H9 (cell line): ENCODE measurements at regions not wholly inside any gene's neighbourhood (a gene's known extent, or its start where the extent isn't known, plus 50 kb on each side); places are given as distances from the start of the nearest gene placed in this dataset.

Experiments
- DNase-seq: peaks from one replicate; pipeline ENCODE4 v3.0.0-alpha.2; 2017
- H2AFZ ChIP-seq: one replicate; pipeline ENCODE4 v1.6.1; 2013; ENCODE audit warnings: mild to moderate bottlenecking, low read length, control low read depth, moderate library complexity
- H2AK5ac ChIP-seq: 2 replicates; pipeline ENCODE4 v1.6.1; 2013; ENCODE audit warnings: low read length, control low read depth, mixed read lengths; ENCODE audit not compliant: insufficient read length
- H2BK120ac ChIP-seq: one replicate; pipeline ENCODE4 v1.6.1; 2013; ENCODE audit warnings: low read depth, mild to moderate bottlenecking, low read length, control low read depth, inconsistent platforms; ENCODE audit not compliant: poor library complexity, severe bottlenecking
- H2BK12ac ChIP-seq: 2 replicates; pipeline ENCODE4 v1.6.1; 2013; ENCODE audit warnings: low read length, control low read depth, mixed read lengths, low read depth; ENCODE audit not compliant: insufficient read length
- H2BK15ac ChIP-seq: 2 replicates; pipeline ENCODE4 v1.6.1; 2013; ENCODE audit warnings: low read depth, low read length, control low read depth
- H2BK20ac ChIP-seq: one replicate; pipeline ENCODE4 v1.6.1; 2013; ENCODE audit warnings: low read depth, mild to moderate bottlenecking, low read length, control low read depth, inconsistent platforms; ENCODE audit not compliant: poor library complexity, severe bottlenecking
- H2BK5ac ChIP-seq: 2 replicates; pipeline ENCODE4 v1.6.1; 2013; ENCODE audit warnings: low read length, control low read depth, mixed read lengths; ENCODE audit not compliant: insufficient read length
- H3K14ac ChIP-seq: 2 replicates; pipeline ENCODE4 v1.6.1; 2013; ENCODE audit warnings: low read length, control low read depth; ENCODE audit not compliant: insufficient read depth
- H3K18ac ChIP-seq: 2 replicates; pipeline ENCODE4 v1.6.1; 2013; ENCODE audit warnings: low read depth, mild to moderate bottlenecking, mixed read lengths, low read length, control low read depth; ENCODE audit not compliant: insufficient read length
- H3K23ac ChIP-seq: 2 replicates; pipeline ENCODE4 v1.6.1; 2013; ENCODE audit warnings: low read length, control low read depth, mixed read lengths, low read depth; ENCODE audit not compliant: insufficient read length
- H3K23me2 ChIP-seq: 2 replicates; pipeline ENCODE4 v1.6.1; 2013; ENCODE audit warnings: low read depth, mild to moderate bottlenecking, mixed read lengths, low read length, control low read depth; ENCODE audit not compliant: insufficient read length, poor library complexity, severe bottlenecking
- H3K27ac ChIP-seq: 2 replicates; pipeline ENCODE4 v1.5.1; 2013; ENCODE audit warnings: low read length, control low read depth, mixed read lengths, low read depth; ENCODE audit not compliant: insufficient read length
- H3K27me3 ChIP-seq: 2 replicates; pipeline ENCODE4 v1.6.1; 2013; ENCODE audit warnings: low read length, control low read depth, inconsistent platforms; ENCODE audit not compliant: insufficient read depth
- H3K4ac ChIP-seq: 2 replicates; pipeline ENCODE4 v1.6.1; 2013; ENCODE audit warnings: low read depth, mild to moderate bottlenecking, control low read depth, inconsistent platforms, low read length, moderate library complexity
- H3K4me1 ChIP-seq: 2 replicates; pipeline ENCODE4 v1.6.1; 2013; ENCODE audit warnings: low read length, control low read depth, inconsistent platforms; ENCODE audit not compliant: insufficient read depth
- H3K4me2 ChIP-seq: 2 replicates; pipeline ENCODE4 v1.6.1; 2013; ENCODE audit warnings: low read length, control low read depth, mixed read lengths; ENCODE audit not compliant: insufficient read length, insufficient read depth
- H3K56ac ChIP-seq: 2 replicates; pipeline ENCODE4 v1.6.1; 2013; ENCODE audit warnings: low read depth, mild to moderate bottlenecking, mixed read lengths, low read length, control low read depth; ENCODE audit not compliant: insufficient read length
- H3K79me1 ChIP-seq: 2 replicates; pipeline ENCODE4 v1.6.1; 2013; ENCODE audit warnings: low read depth, mild to moderate bottlenecking, moderate library complexity, low read length, control low read depth, inconsistent platforms; ENCODE audit not compliant: insufficient read depth, poor library complexity, severe bottlenecking
- H3K79me2 ChIP-seq: 2 replicates; pipeline ENCODE4 v1.6.1; 2013; ENCODE audit warnings: low read length, control low read depth, inconsistent platforms; ENCODE audit not compliant: insufficient read depth
- H3K9ac ChIP-seq: 2 replicates; pipeline ENCODE4 v1.6.1; 2013; ENCODE audit warnings: low read length, control low read depth, mixed read lengths; ENCODE audit not compliant: insufficient read length; ENCODE audit errors: extremely low read depth
- H3K9me3 ChIP-seq: one replicate; pipeline ENCODE4 v1.6.1; 2013; ENCODE audit warnings: low read depth, low read length, inconsistent platforms; ENCODE audit not compliant: control insufficient read depth
- H3T11ph ChIP-seq: one replicate; pipeline ENCODE4 v1.6.1; 2013; ENCODE audit warnings: mild to moderate bottlenecking, low read length, control low read depth, inconsistent platforms
- H4K20me1 ChIP-seq: one replicate; pipeline ENCODE4 v1.6.1; 2013; ENCODE audit not compliant: control insufficient read depth, insufficient read length, insufficient read depth
- H4K5ac ChIP-seq: 2 replicates; pipeline ENCODE4 v1.6.1; 2013; ENCODE audit warnings: low read depth, mild to moderate bottlenecking, mixed read lengths, low read length, control low read depth; ENCODE audit not compliant: insufficient read length
- H4K8ac ChIP-seq: replicated peaks from 2 replicates; pipeline ENCODE4 v1.6.1; 2013; ENCODE audit warnings: low read length, control low read depth, mixed read lengths, low read depth; ENCODE audit not compliant: insufficient read length
- H4K91ac ChIP-seq: 2 replicates; pipeline ENCODE4 v1.6.1; 2013; ENCODE audit warnings: low read depth, mild to moderate bottlenecking, moderate library complexity, mixed read lengths, low read length, control low read depth; ENCODE audit not compliant: insufficient read length
- H3K27ac Mint-ChIP-seq, 3 experiments: 2 replicates in 2 of 3; 3 replicates in 1 of 3; pipeline ENCODE4 v1.8.0; 2020 to 2021; ENCODE audit warnings: mixed read lengths in 3 of 3, mild to moderate bottlenecking in 1 of 3, moderate library complexity in 1 of 3
- H3K27me3 Mint-ChIP-seq: 2 replicates; pipeline ENCODE4 v1.8.0; 2021; ENCODE audit warnings: low read depth, mild to moderate bottlenecking, moderate library complexity, mixed read lengths
- H3K36me3 Mint-ChIP-seq, 3 experiments: 2 replicates in 2 of 3; 3 replicates in 1 of 3; pipeline ENCODE4 v1.8.0; 2020 to 2021; ENCODE audit warnings: low read depth in 3 of 3, mixed read lengths in 3 of 3; ENCODE audit not compliant: insufficient read depth in 1 of 3
- H3K4me1 Mint-ChIP-seq, 2 experiments: 2 replicates each; pipeline ENCODE4 v1.8.0; 2020; ENCODE audit warnings: mixed read lengths in 2 of 2
- H3K4me3 Mint-ChIP-seq, 2 experiments: 2 replicates in 1 of 2; 3 replicates in 1 of 2; pipeline ENCODE4 v1.8.0; 2020 to 2021; ENCODE audit warnings: mild to moderate bottlenecking in 2 of 2, mixed read lengths in 2 of 2, moderate library complexity in 1 of 2
- H3K9me3 Mint-ChIP-seq, 2 experiments: 2 replicates in 1 of 2; 3 replicates in 1 of 2; pipeline ENCODE4 v1.8.0; 2020; ENCODE audit warnings: mild to moderate bottlenecking in 2 of 2, mixed read lengths in 2 of 2, moderate library complexity in 1 of 2
- CTCF ChIP-seq: fragments of 200-600 bp; sonication (generic); conservative IDR thresholded peaks from 3 replicates; pipeline ENCODE4 v1.8.0; 2021; ENCODE audit warnings: antibody characterized with exemption, mild to moderate bottlenecking
- WGBS: extraction: QIAGEN DNeasy Blood & Tissue Kit; methylation state at CpG from one replicate; pipeline ENCODE4 v1.1.7; 2013; ENCODE audit warnings: missing lambda C conversion rate, low lambda C conversion rate, mixed read lengths; ENCODE audit not compliant: insufficient read length; ENCODE audit errors: extremely low coverage; 5-methylcytosine and 5-hydroxymethylcytosine counted together

DNA sequence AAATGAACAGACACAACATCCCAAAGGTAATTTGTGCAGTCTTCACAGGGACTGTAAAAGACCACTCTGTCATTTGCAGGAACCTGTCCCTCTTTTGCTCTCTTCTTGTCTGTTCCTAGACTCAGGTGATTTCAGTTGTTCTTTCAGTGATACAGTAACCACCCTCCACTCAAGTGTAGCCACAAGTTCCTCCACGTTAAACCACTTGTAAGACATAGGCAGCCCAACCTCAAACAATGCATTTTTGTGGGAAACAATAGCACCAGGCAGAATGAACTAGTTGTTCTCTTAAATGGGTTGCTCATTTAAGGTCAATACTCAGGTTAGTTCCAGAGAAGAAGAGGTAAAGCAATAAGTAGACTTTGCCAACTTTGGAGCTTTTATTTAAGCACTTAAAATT lies 359.4 kb downstream of the MZT1 start:
- H4K91ac ChIP-seq = no peak overlapping the region
- Mint-ChIP-seq H3K36me3 (no peaks in the 10 kb centered on the region), H3K27ac (no peak overlapping the region), H3K4me1 (no peaks in the 10 kb centered on the region), H3K27me3 (no peaks in the 10 kb centered on the region), H3K9me3 (no peaks in the 10 kb centered on the region), H3K4me3 (no peak overlapping the region)
- H3K56ac ChIP-seq = no peak overlapping the region
- no peak overlapping the region for H3K4me2 ChIP-seq
- no peak overlapping the region for H4K8ac ChIP-seq
- no peak overlapping the region for H3T11ph ChIP-seq
- H3K9ac ChIP-seq = no peak overlapping the region
- no peaks in the 10 kb centered on the region for H3K4me1 ChIP-seq
- no CpG with 5 or more reads among the region's 1 CpG for WGBS
- H3K9me3 ChIP-seq = no peaks in the 10 kb centered on the region
- no peaks in the 10 kb centered on the region for H3K23me2 ChIP-seq
- TF ChIP-seq CTCF = no peak
- no peaks in the 10 kb centered on the region for H4K20me1 ChIP-seq
- H2BK5ac ChIP-seq = no peak overlapping the region
- no peak overlapping the region for H3K18ac ChIP-seq
- H2BK15ac ChIP-seq = no peak overlapping the region
- H2BK120ac ChIP-seq = no peak overlapping the region
- H3K27me3 ChIP-seq = no peaks in the 10 kb centered on the region
- no peak overlapping the region for H2AK5ac ChIP-seq
- no peak overlapping the region for H3K14ac ChIP-seq
- H3K23ac ChIP-seq = no peak overlapping the region
- H2BK12ac ChIP-seq = no peak overlapping the region
- no peak overlapping the region for H2BK20ac ChIP-seq
- no peak overlapping the region for H3K4ac ChIP-seq
- H2AFZ ChIP-seq = no peak overlapping the region
- no peak overlapping the region for H3K27ac ChIP-seq
- no peak for DNase-seq
- no peak overlapping the region for H4K5ac ChIP-seq
- H3K79me1 ChIP-seq = no peaks in the 10 kb centered on the region
- no peaks in the 10 kb centered on the region for H3K79me2 ChIP-seq
